Mesothelial cell of epicardium (in vitro differentiated cells): ENCODE measurements at regions not wholly inside any gene's neighbourhood (a gene's known extent, or its start where the extent isn't known, plus 50 kb on each side); places are given as distances from the start of the nearest gene placed in this dataset.

Experiments used
- DNase-seq, 2 experiments: peaks; one replicate each; pipeline ENCODE4 v3.0.0; 2021; ENCODE audit warnings: low spot score in 2 of 2; ENCODE audit not compliant: unreplicated experiment in 2 of 2
- H3K27ac Mint-ChIP-seq: 2 replicates; pipeline ENCODE4 v1.8.0; 2021; ENCODE audit warnings: mixed read lengths
- H3K27me3 Mint-ChIP-seq: 2 replicates; pipeline ENCODE4 v1.8.0; 2021; ENCODE audit warnings: low read depth, mixed read lengths
- H3K36me3 Mint-ChIP-seq: 2 replicates; pipeline ENCODE4 v1.8.0; 2021; ENCODE audit warnings: mixed read lengths
- H3K4me1 Mint-ChIP-seq: 2 replicates; pipeline ENCODE4 v1.8.0; 2021; ENCODE audit warnings: mixed read lengths
- H3K4me3 Mint-ChIP-seq: 2 replicates; pipeline ENCODE4 v1.8.0; 2021; ENCODE audit warnings: mild to moderate bottlenecking, moderate library complexity, mixed read lengths
- H3K9me3 Mint-ChIP-seq: 2 replicates; pipeline ENCODE4 v1.8.0; 2021; ENCODE audit warnings: mixed read lengths
- TF ChIP-seq, protein P1 (sequence below): fragments of 200-600 bp; sonication (generic); IDR thresholded peaks from one replicate; pipeline ENCODE4 v1.5.0; 2021; ENCODE audit warnings: antibody characterized with exemption; ENCODE audit not compliant: unreplicated experiment

DNA sequence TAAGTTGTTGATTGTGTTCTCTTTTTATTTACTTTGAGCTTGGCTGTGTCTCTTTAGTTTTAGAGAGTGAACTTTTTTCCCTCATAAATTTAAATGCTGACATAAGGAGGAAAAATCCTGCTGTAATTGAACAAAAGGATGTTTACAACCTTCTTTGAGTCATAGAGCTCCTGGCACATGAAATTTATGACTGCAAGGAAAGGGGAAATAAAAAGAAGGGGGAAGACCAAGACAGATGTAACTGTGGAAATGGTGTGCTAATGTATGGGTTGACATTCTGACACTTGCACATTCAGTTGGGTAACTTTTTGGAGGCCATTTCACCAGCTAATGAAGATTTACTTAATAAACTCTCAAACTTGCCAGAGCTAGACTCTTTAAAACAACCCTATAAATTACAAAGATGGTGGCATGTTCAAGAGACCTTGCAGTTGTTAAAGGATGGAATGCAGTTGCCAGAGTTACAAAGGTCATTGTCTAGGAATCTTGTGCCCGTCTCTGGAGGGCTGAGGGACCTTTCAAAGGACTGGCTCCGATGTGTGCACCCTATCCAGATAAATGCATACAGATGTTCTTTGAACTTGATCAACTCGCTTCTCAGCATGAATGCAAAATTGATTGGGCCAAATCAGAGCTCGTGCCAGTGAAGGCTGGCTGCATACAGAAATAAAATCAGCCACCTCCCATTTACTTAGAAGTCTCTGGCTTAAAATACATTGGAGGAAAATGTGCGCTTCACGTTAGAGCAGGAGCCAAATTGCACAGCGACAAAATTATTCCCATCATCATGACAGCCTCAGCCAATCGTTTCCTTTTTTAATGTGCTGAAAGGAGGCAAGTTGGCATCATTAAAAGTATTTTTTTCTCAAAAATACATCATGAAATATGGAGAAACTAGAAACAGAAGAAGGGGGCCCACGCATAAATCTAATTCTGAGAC is 289.0 kb upstream of the XYLT1 start:
- no peak for DNase-seq
- Mint-ChIP-seq H3K27me3 (peaks cover 22% of the 10 kb centered on the region), H3K4me3 (no peak overlapping the region), H3K9me3 (peaks cover 5% of the 10 kb centered on the region), H3K4me1 (peaks cover 13% of the 10 kb centered on the region), H3K36me3 (no peaks in the 10 kb centered on the region), H3K27ac (no peak overlapping the region)
- TF ChIP-seq, protein P1, sequence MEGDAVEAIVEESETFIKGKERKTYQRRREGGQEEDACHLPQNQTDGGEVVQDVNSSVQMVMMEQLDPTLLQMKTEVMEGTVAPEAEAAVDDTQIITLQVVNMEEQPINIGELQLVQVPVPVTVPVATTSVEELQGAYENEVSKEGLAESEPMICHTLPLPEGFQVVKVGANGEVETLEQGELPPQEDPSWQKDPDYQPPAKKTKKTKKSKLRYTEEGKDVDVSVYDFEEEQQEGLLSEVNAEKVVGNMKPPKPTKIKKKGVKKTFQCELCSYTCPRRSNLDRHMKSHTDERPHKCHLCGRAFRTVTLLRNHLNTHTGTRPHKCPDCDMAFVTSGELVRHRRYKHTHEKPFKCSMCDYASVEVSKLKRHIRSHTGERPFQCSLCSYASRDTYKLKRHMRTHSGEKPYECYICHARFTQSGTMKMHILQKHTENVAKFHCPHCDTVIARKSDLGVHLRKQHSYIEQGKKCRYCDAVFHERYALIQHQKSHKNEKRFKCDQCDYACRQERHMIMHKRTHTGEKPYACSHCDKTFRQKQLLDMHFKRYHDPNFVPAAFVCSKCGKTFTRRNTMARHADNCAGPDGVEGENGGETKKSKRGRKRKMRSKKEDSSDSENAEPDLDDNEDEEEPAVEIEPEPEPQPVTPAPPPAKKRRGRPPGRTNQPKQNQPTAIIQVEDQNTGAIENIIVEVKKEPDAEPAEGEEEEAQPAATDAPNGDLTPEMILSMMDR, result no peak

DNA sequence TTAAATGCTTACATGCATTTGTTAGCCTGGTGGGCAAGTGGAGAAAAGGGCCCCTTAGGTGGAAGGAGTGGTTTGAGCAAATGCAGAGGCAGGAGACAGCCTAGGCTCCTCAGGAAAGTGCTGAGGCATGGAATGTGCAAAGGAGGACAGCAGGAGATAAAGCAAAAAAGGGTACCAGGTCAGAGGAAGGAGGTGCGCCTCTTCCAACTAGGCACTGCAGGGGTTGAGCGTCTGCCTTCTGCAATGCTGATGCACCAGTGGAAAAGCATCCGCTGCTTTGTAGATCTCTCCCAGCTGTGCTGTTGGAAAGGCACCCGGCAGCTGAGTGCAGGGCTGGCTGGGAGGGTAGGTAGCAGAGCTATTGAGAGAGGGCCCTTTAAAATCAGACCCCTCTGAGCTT is 287.0 kb upstream of the XYLT1 start:
- no peak overlapping the region for H3K27ac Mint-ChIP-seq

DNA sequence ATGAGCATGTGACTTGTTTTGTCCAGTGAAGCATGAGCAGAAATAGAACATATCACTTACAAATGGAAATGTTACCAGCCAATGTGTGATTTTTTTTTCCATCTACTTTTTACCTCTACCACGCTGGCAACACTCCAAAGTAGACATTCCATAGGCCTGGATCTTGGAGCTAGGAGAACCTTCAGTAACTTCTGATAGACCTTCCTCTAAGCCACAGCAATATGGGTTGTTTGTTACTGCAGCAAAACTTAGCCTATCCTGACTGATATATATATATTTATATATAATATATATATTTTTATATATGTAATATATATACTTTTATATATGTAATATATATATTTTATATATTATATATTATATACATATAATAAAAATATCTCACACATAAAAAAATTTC is 284.4 kb upstream of the XYLT1 start:
- peaks cover 11% of the 10 kb centered on the region for H3K27me3 Mint-ChIP-seq
- H3K9me3 Mint-ChIP-seq, result peaks cover 5% of the 10 kb centered on the region
- TF ChIP-seq, protein P1, result no peak
- H3K36me3 Mint-ChIP-seq, result no peaks in the 10 kb centered on the region
- no peak for DNase-seq
- no peak overlapping the region for H3K4me3 Mint-ChIP-seq
- H3K27ac Mint-ChIP-seq, result no peak overlapping the region
- peaks cover 8% of the 10 kb centered on the region for H3K4me1 Mint-ChIP-seq

More for the DNA sequence above, 287.0 kb upstream of the XYLT1 start:
- H3K36me3 Mint-ChIP-seq, result no peaks in the 10 kb centered on the region
- TF ChIP-seq, protein P1, result no peak
- H3K27me3 Mint-ChIP-seq, result peaks cover 17% of the 10 kb centered on the region
- H3K9me3 Mint-ChIP-seq, result peaks cover 5% of the 10 kb centered on the region
- H3K4me1 Mint-ChIP-seq, result peaks cover 13% of the 10 kb centered on the region
- no peak overlapping the region for H3K4me3 Mint-ChIP-seq
- DNase-seq, result no peak

DNA sequence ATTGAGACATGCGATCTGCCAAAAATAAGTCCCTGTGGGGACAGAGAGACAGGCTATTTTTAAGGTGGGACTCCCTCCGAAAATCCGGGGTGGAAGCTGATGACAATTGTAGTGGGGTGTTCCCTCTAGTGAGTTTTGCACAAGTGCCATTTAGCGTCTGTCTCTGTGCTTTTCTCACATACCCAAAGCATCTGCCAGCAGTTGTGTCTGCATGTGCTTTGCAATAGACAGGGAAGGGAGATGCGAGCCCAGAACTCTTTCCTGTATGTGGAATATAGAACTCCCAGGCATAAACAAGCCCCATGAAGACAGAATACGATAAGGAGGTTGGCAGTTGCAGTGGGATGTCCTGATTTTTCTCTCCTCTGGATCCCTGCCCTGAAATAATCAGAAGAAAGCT is 282.7 kb upstream of the XYLT1 start:
- Mint-ChIP-seq H3K9me3 (peaks cover 10% of the 10 kb centered on the region), H3K4me3 (no peak overlapping the region), H3K27ac (no peak overlapping the region), H3K27me3 (peaks cover 13% of the 10 kb centered on the region), H3K36me3 (no peaks in the 10 kb centered on the region), H3K4me1 (no peaks in the 10 kb centered on the region)
- no peak for DNase-seq
- TF ChIP-seq, protein P1, result no peak

DNA sequence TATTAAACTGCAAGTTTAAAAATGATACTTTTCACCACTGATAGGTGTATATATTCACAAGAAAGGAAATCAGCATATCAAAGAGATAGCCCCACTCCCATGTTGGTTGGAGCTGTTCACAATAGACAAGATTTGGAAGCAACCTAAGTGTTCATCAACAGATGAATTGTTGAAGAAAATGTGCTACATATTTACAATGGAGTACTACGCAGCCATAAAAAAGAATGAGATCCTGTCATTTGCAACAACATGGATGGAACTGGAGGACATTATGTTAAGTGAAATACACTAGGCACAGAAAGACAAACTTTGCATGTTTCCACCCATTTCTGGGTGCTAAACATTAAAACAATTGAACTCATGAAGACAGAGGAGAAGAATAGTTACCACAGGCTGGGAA is 278.9 kb upstream of the XYLT1 start:
- H3K36me3 Mint-ChIP-seq, result no peaks in the 10 kb centered on the region
- no peak overlapping the region for H3K4me3 Mint-ChIP-seq
- TF ChIP-seq, protein P1, result no peak
- peaks cover 25% of the 10 kb centered on the region for H3K27me3 Mint-ChIP-seq
- H3K27ac Mint-ChIP-seq, result no peak overlapping the region
- H3K9me3 Mint-ChIP-seq, result peaks cover 5% of the 10 kb centered on the region
- DNase-seq, result no peak
- H3K4me1 Mint-ChIP-seq, result peaks cover 6% of the 10 kb centered on the region
